IMR-90 (cell line): ENCODE measurements at regions not wholly inside any gene's neighbourhood (a gene's known extent, or its start where the extent isn't known, plus 50 kb on each side); places are given as distances from the start of the nearest gene placed in this dataset.

Experiments used
- ATAC-seq: fragments of 200-7000 bp; cut with Tn5 transposase; 2 replicates; pipeline ENCODE4 v1.9.1; 2020; ENCODE audit warnings: low read depth, mild to moderate bottlenecking, moderate library complexity
- BruUV-seq: library from RNA; stranded (reverse); fragments of 400-500 nt; replicated peaks from 2 replicates; lab custom pipeline; 2021; lab: Mats Ljungman, UMichigan
- CTCF ChIA-PET: fragments of 300-600 bp; formaldehyde crosslinking; extraction: SDS; loops from one replicate; lab custom pipeline; 2021; ENCODE audit warnings: antibody characterized with exemption; lab: Yijun Ruan, JAX
- POLR2A ChIA-PET: fragments of 300-600 bp; sonication (Branson Sonifier 250); formaldehyde crosslinking; loops from one replicate; lab custom pipeline; 2022; ENCODE audit warnings: antibody characterized with exemption; ENCODE audit not compliant: unreplicated experiment; lab: Charles Lee
- DNase-seq: peaks from one replicate; pipeline ENCODE4 v3.0.0; 2013
- H2AFZ ChIP-seq: replicated peaks from 2 replicates; pipeline ENCODE3; 2013; ENCODE audit warnings: low read length, mild to moderate bottlenecking; ENCODE audit not compliant: poor library complexity
- H2AK5ac ChIP-seq: 2 replicates; pipeline ENCODE4 v1.6.1; 2013; ENCODE audit warnings: low read depth, low read length, inconsistent platforms
- H2AK9ac ChIP-seq: replicated peaks from 2 replicates; pipeline ENCODE3; 2013; ENCODE audit warnings: mild to moderate bottlenecking, low read depth, low read length, moderate library complexity; ENCODE audit not compliant: poor library complexity
- H2BK120ac ChIP-seq: 2 replicates; pipeline ENCODE4 v1.6.1; 2013; ENCODE audit warnings: low read depth, low read length, inconsistent platforms
- H2BK15ac ChIP-seq: 3 replicates; pipeline ENCODE4 v1.6.1; 2013; ENCODE audit warnings: low read depth, low read length, inconsistent platforms
- H2BK20ac ChIP-seq: 2 replicates; pipeline ENCODE4 v1.6.1; 2013; ENCODE audit warnings: low read depth, mild to moderate bottlenecking, inconsistent platforms, low read length, moderate library complexity
- H2BK5ac ChIP-seq: 2 replicates; pipeline ENCODE4 v1.6.1; 2013; ENCODE audit warnings: mild to moderate bottlenecking, low read depth, low read length, inconsistent platforms; ENCODE audit not compliant: poor library complexity, severe bottlenecking
- H3K14ac ChIP-seq: replicated peaks from 2 replicates; pipeline ENCODE4 v1.6.1; 2013; ENCODE audit warnings: low read depth, low read length, inconsistent platforms
- H3K18ac ChIP-seq: 2 replicates; pipeline ENCODE4 v1.6.1; 2013; ENCODE audit warnings: low read depth, low read length, control low read depth
- H3K23ac ChIP-seq: 2 replicates; pipeline ENCODE4 v1.6.1; 2013; ENCODE audit warnings: low read depth, low read length, inconsistent platforms
- H3K27ac ChIP-seq: 2 replicates; pipeline ENCODE4 v1.5.1; 2013; ENCODE audit warnings: mild to moderate bottlenecking, control low read depth, low read length; ENCODE audit not compliant: insufficient read depth
- H3K27me3 ChIP-seq: 2 replicates; pipeline ENCODE4 v1.6.1; 2013; ENCODE audit warnings: low read length; ENCODE audit not compliant: control insufficient read depth, insufficient read depth
- H3K36me3 ChIP-seq: 2 replicates; pipeline ENCODE4 v1.6.1; 2013; ENCODE audit warnings: low read length, mixed read lengths; ENCODE audit not compliant: control insufficient read depth, insufficient read depth
- H3K4ac ChIP-seq: 2 replicates; pipeline ENCODE4 v1.6.1; 2013; ENCODE audit warnings: low read depth, low read length, inconsistent platforms
- H3K4me1 ChIP-seq: 2 replicates; pipeline ENCODE4 v1.6.1; 2013; ENCODE audit warnings: low read length, mixed read lengths; ENCODE audit not compliant: control insufficient read depth, insufficient read depth
- H3K4me2 ChIP-seq: 2 replicates; pipeline ENCODE4 v1.6.1; 2013; ENCODE audit warnings: low read depth, mild to moderate bottlenecking, control low read depth, low read length, moderate library complexity
- H3K4me3 ChIP-seq: 2 replicates; pipeline ENCODE4 v1.5.1; 2013; ENCODE audit warnings: low read depth, mild to moderate bottlenecking, control low read depth, low read length, moderate library complexity; ENCODE audit not compliant: insufficient read depth
- H3K56ac ChIP-seq: 2 replicates; pipeline ENCODE4 v1.6.1; 2013; ENCODE audit warnings: low read length, inconsistent platforms; ENCODE audit not compliant: insufficient read depth; ENCODE audit errors: extremely low read depth
- H3K79me1 ChIP-seq, 2 experiments: 2 replicates each; pipeline ENCODE4 v1.6.1; 2013; ENCODE audit warnings: low read length in 2 of 2, inconsistent platforms in 1 of 2, low read depth in 1 of 2
- H3K9ac ChIP-seq: 2 replicates; pipeline ENCODE4 v1.6.1; 2013; ENCODE audit warnings: low read depth, low read length, control low read depth
- H3K9me1 ChIP-seq: 2 replicates; pipeline ENCODE4 v1.6.1; 2013; ENCODE audit warnings: low read length, inconsistent platforms; ENCODE audit not compliant: insufficient read depth
- H3K9me3 ChIP-seq: 2 replicates; pipeline ENCODE4 v1.6.1; 2013; ENCODE audit warnings: low read length; ENCODE audit not compliant: control insufficient read depth, insufficient read depth
- H4K20me1 ChIP-seq: 2 replicates; pipeline ENCODE4 v1.6.1; 2013; ENCODE audit warnings: low read length, inconsistent platforms; ENCODE audit not compliant: insufficient read depth
- H4K5ac ChIP-seq: 2 replicates; pipeline ENCODE4 v1.6.1; 2013; ENCODE audit warnings: mild to moderate bottlenecking, low read depth, low read length, control low read depth
- H4K8ac ChIP-seq, 2 experiments: 2 replicates each; pipeline ENCODE4 v1.6.1; 2013; ENCODE audit warnings: low read depth in 2 of 2, low read length in 2 of 2, control low read depth in 1 of 2, inconsistent platforms in 1 of 2
- H4K91ac ChIP-seq: 2 replicates; pipeline ENCODE4 v1.6.1; 2013; ENCODE audit warnings: low read depth, low read length, inconsistent platforms; ENCODE audit not compliant: insufficient read depth
- CEBPB ChIP-seq: IDR thresholded peaks from 2 replicates; pipeline ENCODE4 v1.6.1; 2012; ENCODE audit warnings: low read depth, low read length, improper control_type of control experiment
- RFX5 ChIP-seq: IDR thresholded peaks from 2 replicates; pipeline ENCODE4 v1.8.0; 2012; ENCODE audit warnings: low read depth, mild to moderate bottlenecking, low read length, moderate library complexity
- WGBS, 2 experiments: methylation state at CpG; one replicate each; pipeline versions ENCODE4 v1.1.5 to v1.1.7; 2013; ENCODE audit warnings: missing lambda C conversion rate in 2 of 2; ENCODE audit not compliant: insufficient read length in 1 of 2; ENCODE audit errors: extremely low coverage in 2 of 2; 5-methylcytosine and 5-hydroxymethylcytosine counted together
- dilution Hi-C: fragments of 300-500 bp; cut with HindIII; formaldehyde crosslinking; loops from one replicate; pipeline ENCODE4 v1.14.3; 2018; ENCODE audit warnings: low sequenced_read_pairs; ENCODE audit not compliant: unreplicated experiment
- in situ Hi-C: fragments of 300-500 bp; cut with MboI; formaldehyde crosslinking; loops from 3 replicates; pipeline ENCODE4 v1.14.3; 2019; ENCODE audit warnings: low sequenced_read_pairs, inconsistent platforms, mixed read lengths
- intact Hi-C: fragments of 100-400 bp; cut with micrococcal nuclease; formaldehyde crosslinking; loops from 2 replicates; pipeline ENCODE4 v1.10.0; 2022
- TF ChIP-seq, protein P1 (sequence below): fragments of 150-350 bp; IDR thresholded peaks from 2 replicates; pipeline ENCODE4 v1.6.1; 2016; ENCODE audit warnings: low read depth, mild to moderate bottlenecking, low read length, moderate library complexity, borderline replicate concordance

DNA sequence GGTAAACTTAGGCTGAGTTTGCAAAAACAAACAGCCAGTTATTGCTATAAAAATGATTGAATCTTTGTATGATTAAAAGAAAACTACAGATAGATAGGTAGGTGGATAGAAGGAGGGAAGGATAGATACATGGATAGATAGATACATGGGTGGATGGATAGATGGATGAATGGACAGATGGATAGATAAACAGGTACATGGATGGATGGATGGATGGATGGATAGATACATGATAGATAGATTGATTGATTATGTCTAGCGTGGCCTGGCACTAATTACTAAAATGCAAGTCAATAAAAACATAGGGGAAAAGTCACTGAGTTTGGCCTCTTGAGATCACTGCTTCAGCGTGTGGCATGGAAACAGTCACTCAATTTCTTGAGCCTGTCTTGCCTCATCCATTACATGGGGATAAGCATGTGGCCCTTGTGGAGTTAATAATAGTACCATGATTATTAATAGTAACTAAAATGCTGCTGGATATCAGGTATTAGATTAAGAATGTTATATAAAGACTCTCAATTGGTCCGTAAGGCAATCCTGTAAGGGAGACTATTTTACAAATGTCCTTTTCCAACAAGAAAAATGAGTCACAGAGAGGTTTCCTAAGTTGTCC is 184.9 kb downstream of the HS3ST3A1 start:
- in situ Hi-C loops, result no loop called here
- BruUV-seq, result no TSS peak
- POLR2A ChIA-PET, result no interaction called here
- no peak overlapping the region for H3K4me3 ChIP-seq
- intact Hi-C loops, result loop anchor here (5.0 kb wide), 1 partner anchor 165 kb away; no protein-coding TSS in a partner anchor
- H3K36me3 ChIP-seq, result no peaks in the 10 kb centered on the region
- H3K14ac ChIP-seq, result peak overlapping the region; percentile 48; the same call in 1 of the 2 replicates
- peak overlapping the region; percentile 44; the same call in 1 of the 2 replicates for H4K5ac ChIP-seq
- no CpG with 5 or more reads among the region's 3 CpGs for WGBS, 2 experiments
- CTCF ChIA-PET, result no interaction called here
- H2BK120ac ChIP-seq, result peak overlapping the region; percentile 54; the same call in 1 of the 2 replicates
- peak overlapping the region; percentile 51; the same call in 1 of the 2 replicates for H3K18ac ChIP-seq
- no peak overlapping the region for H3K27ac ChIP-seq
- ATAC-seq, result no peak
- peak overlapping the region in 1 of 2 experiments; percentile 26; a peak in 1 of 4 replicates for H4K8ac ChIP-seq
- peak overlapping the region; percentile 73 for H3K4ac ChIP-seq
- H4K91ac ChIP-seq, result peak overlapping the region; percentile 18
- H3K9ac ChIP-seq, result no peak overlapping the region
- H2BK15ac ChIP-seq, result peak overlapping the region; percentile 6; the same call in 2 of the 3 replicates
- no peak overlapping the region for H3K4me2 ChIP-seq
- no peaks in the 10 kb centered on the region for H4K20me1 ChIP-seq
- peak overlapping the region; percentile 60; the same call in 1 of the 2 replicates for H3K23ac ChIP-seq
- no peak overlapping the region for H2BK5ac ChIP-seq
- H3K4me1 ChIP-seq, result peaks cover 26% of the 10 kb centered on the region
- no peak overlapping the region for H3K56ac ChIP-seq
- H2AFZ ChIP-seq, result no peak overlapping the region
- no peaks in the 10 kb centered on the region for H3K9me3 ChIP-seq
- dilution Hi-C loops, result no loop called here
- TF ChIP-seq, protein P1, sequence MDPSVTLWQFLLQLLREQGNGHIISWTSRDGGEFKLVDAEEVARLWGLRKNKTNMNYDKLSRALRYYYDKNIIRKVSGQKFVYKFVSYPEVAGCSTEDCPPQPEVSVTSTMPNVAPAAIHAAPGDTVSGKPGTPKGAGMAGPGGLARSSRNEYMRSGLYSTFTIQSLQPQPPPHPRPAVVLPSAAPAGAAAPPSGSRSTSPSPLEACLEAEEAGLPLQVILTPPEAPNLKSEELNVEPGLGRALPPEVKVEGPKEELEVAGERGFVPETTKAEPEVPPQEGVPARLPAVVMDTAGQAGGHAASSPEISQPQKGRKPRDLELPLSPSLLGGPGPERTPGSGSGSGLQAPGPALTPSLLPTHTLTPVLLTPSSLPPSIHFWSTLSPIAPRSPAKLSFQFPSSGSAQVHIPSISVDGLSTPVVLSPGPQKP, result no peak
- TF ChIP-seq RFX5 (no peak), CEBPB (no peak)
- H2AK5ac ChIP-seq, result peak overlapping the region; percentile 37; the same call in 1 of the 2 replicates
- H2BK20ac ChIP-seq, result peak overlapping the region; percentile 4; the same call in 1 of the 2 replicates
- H3K27me3 ChIP-seq, result no peaks in the 10 kb centered on the region
- no peaks in the 10 kb centered on the region for H3K79me1 ChIP-seq
- no peak overlapping the region for H2AK9ac ChIP-seq
- no peak for DNase-seq
- H3K9me1 ChIP-seq, result peaks cover 20% of the 10 kb centered on the region
